NCI-H1436 (cell line): ENCODE measurements at regions not wholly inside any gene's neighbourhood (a gene's known extent, or its start where the extent isn't known, plus 50 kb on each side); places are given as distances from the start of the nearest gene placed in this dataset.
"Not testable (repeated sequence)": the region's sequence is repeated elsewhere in the genome, so short reads cannot be mapped to it uniquely, and the experiment has no call there.

ENCODE experiments used
- DNase-seq: peaks from one replicate; lab custom pipeline; 2025; lab: John Stamatoyannopoulos, UW

- DNase-seq: not testable (repeated sequence)
Observed at GRCh38 chr5:109283086-109283485, 126.7 kb downstream of the PJA2 start.

- peak; percentile 76 for DNase-seq
Observed at GRCh38 chr5:109281136-109281690, 128.6 kb downstream of the PJA2 start.

- no peak for DNase-seq
Observed at GRCh38 chr5:109278141-109278540, 131.6 kb downstream of the PJA2 start.

- no peak for DNase-seq
Observed at GRCh38 chr5:109275919-109276318, 133.9 kb downstream of the PJA2 start.

- no peak for DNase-seq
Observed at GRCh38 chr5:109273594-109273993, 136.2 kb downstream of the PJA2 start.

GRCh38 chr5:109267283-109267682 is 142.5 kb downstream of the PJA2 start:
- DNase-seq: no peak

GRCh38 chr5:109258755-109259154 is 151.0 kb downstream of the PJA2 start:
- DNase-seq: no peak

- DNase-seq: no peak
Observed at GRCh38 chr5:109256486-109256885, 153.3 kb downstream of the PJA2 start.

- DNase-seq: no peak
Observed at GRCh38 chr5:109254511-109254910, 155.3 kb downstream of the PJA2 start.

- no peak for DNase-seq
Observed at GRCh38 chr5:109253262-109253661, 156.5 kb downstream of the PJA2 start.

- no peak for DNase-seq
Observed at GRCh38 chr5:109252731-109253130, 157.0 kb downstream of the PJA2 start.

- DNase-seq: no peak
Observed at GRCh38 chr5:109250533-109251329, 159.0 kb downstream of the PJA2 start.

GRCh38 chr5:109250080-109250479 is 159.7 kb downstream of the PJA2 start:
- no peak for DNase-seq

GRCh38 chr5:109249126-109249525 is 160.6 kb downstream of the PJA2 start:
- no peak for DNase-seq

- DNase-seq: no peak
Observed at GRCh38 chr5:109247986-109248385, 161.8 kb downstream of the PJA2 start.

- DNase-seq: no peak
Observed at GRCh38 chr5:109246841-109247592, 162.8 kb downstream of the PJA2 start.
